ENCODE measurements at regions not wholly inside any gene's neighbourhood (a gene's known extent, or its start where the extent isn't known, plus 50 kb on each side); places are given as distances from the start of the nearest gene placed in this dataset.

DNA sequence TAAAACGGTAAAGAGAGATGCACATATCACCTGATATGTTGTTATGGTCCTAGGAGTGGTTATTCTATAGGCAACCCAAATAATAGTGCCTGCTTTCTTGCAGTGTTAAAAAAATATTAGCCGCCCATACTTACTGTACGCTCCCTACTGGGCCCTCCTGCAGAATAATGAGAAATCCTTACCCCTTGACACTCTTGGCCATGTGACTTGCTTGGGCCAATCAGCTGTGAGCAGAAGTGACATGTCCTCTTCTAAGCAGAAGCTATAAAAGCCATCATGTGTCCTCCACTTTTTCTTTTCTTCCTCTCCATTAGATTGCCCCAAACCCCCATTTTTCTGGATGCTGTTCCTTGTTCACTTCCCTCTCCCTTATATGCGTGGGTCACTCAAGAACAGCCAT lies 90.5 kb upstream of the SPRED2 start:
- Mint-ChIP-seq H3K9me3 (peaks cover 4% of the 10 kb centered on the region), H3K4me1 (no peaks in the 10 kb centered on the region), H3K4me3 (no peak overlapping the region), H3K27me3 (peaks cover 17% of the 10 kb centered on the region), H3K27ac (no peak overlapping the region), H3K36me3 (no peaks in the 10 kb centered on the region)
- CTCF ChIA-PET: no interaction called here
- DNase-seq: no peak

DNA sequence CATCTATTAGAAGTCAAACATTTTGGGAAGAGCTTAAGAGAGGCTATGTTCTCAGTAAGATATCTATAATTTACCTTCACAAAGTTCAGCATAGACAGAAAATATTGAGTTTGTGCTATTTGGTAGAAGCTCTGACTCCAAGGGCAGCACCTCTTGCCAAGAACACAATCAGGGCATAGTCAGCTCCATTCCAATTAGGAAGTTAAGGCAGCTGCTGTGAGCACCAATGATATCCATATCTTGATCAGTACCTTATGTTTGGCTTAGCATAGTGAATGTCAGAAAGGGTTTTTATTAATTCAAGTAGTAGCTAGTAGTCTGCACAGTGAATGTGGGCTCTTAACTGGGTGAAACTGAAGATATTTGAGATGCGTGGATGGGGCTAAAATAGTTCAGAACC lies 86.4 kb upstream of the SPRED2 start:
- Mint-ChIP-seq H3K9me3 (no peaks in the 10 kb centered on the region), H3K4me3 (no peak overlapping the region), H3K4me1 (no peaks in the 10 kb centered on the region), H3K27ac (no peak overlapping the region), H3K27me3 (peaks cover 3% of the 10 kb centered on the region), H3K36me3 (no peaks in the 10 kb centered on the region)
- CTCF ChIA-PET: interaction anchor here (0.9 kb wide), 1 partner anchor 9 kb away, joined by 3 read pairs; no protein-coding TSS in a partner anchor
- DNase-seq: no peak

DNA sequence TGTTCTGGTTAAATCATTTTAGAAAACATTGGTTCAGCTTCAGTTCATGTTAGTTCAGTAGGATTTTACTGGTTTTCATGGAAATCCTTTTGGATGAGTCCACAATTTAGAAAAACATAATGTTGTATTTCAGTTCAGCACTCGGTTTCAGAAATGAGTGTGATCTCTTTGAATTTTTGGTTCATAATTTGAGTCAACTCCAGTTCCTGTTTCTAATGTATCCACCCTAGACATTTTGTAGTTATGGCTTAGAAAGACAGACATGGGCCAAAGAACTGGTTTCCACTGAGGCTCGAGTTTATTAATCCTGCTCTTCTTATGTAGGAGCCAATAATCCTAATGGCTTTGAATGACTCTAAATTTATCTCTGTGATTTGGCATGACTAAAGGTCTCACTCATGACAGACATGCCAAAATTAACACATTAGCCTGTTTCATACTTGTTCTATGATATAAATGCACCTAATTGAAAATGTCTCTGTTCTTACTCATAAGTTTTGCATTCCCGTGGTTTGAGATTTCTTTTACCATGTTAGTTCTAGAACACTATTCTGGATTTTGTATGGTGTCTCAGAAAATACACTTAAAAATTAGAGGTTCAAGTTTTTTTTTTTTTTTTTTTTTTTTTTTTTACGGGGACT lies 82.3 kb upstream of the SPRED2 start:
- peaks cover 8% of the 10 kb centered on the region for H3K4me1 Mint-ChIP-seq
- CTCF ChIA-PET: no interaction called here

DNA sequence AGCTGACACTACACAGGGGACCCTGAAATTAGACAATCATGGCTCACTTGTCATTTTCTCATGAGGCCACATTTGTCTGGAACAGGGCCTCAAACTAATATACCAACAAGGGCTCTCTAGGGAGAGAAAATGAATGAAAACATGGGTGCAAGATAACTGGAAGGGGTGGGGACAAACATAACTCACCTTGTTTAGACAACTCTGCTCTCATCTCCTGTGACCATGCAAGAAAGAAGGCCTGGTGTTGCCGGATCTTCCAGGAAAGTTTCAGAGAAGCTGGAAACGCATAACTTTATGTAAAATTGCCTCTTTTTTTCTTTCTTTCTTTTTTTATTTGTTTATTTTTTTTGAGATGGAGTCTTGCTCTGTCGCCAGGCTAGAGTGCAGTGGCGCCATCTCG lies 80.4 kb upstream of the SPRED2 start:
- H3K36me3 Mint-ChIP-seq: no peaks in the 10 kb centered on the region
- no peak overlapping the region for H3K4me3 Mint-ChIP-seq
- CTCF ChIA-PET: no interaction called here
- H3K4me1 Mint-ChIP-seq: peaks cover 8% of the 10 kb centered on the region
- no peak for DNase-seq
- no peak overlapping the region for H3K27ac Mint-ChIP-seq
- H3K27me3 Mint-ChIP-seq: no peaks in the 10 kb centered on the region
- peaks cover 5% of the 10 kb centered on the region for H3K9me3 Mint-ChIP-seq

More for the DNA sequence above, 82.3 kb upstream of the SPRED2 start:
- Mint-ChIP-seq H3K27me3 (no peaks in the 10 kb centered on the region), H3K4me3 (no peak overlapping the region), H3K36me3 (no peaks in the 10 kb centered on the region), H3K27ac (no peak overlapping the region), H3K9me3 (peaks cover 2% of the 10 kb centered on the region)
- DNase-seq: no peak

DNA sequence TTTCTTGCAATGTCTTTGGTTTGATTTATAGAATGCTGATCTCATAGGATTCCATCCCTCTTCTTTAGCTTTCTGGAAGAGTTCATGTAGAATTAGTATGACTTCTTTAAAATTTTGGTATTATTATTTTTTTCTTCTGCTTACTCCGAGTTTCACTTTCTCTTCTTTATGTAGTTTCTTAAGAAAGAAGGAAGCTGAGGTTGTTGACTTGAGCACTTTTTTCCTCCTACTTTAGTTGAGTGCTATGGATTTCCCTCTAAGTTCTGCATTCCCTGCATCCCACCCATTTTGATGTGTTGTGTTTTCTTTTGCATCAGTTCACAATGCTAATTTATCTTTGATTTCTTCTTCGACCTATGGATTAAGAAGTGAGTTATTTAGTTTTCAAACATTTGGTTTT lies 78.9 kb upstream of the SPRED2 start:
- H3K36me3 Mint-ChIP-seq: no peaks in the 10 kb centered on the region
- no peak overlapping the region for H3K27ac Mint-ChIP-seq
- peaks cover 5% of the 10 kb centered on the region for H3K9me3 Mint-ChIP-seq
- H3K4me1 Mint-ChIP-seq: peaks cover 8% of the 10 kb centered on the region
- CTCF ChIA-PET: no interaction called here
- no peak overlapping the region for H3K4me3 Mint-ChIP-seq
- no peak for DNase-seq
- peaks cover 4% of the 10 kb centered on the region for H3K27me3 Mint-ChIP-seq

DNA sequence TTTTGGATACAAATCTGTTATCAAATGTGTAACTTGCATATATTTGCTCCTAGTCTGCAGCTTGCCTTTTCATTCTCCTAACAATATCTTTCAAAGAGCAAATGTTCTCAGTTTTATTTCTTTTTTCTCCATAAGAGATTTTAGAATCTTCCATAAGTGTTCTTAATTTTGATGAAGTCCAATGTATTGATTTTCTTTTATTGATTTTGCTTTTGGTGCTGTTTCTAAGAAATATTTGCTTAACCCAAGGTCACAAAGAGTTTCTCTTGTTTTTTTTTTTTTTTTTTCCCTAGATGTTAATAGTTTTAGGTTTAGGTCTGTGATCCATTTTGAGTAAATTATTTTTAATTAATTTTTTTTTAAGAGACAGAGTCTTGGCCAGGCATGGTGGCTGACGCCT lies 75.8 kb upstream of the SPRED2 start:
- Mint-ChIP-seq H3K27me3 (peaks cover 15% of the 10 kb centered on the region), H3K4me3 (no peak overlapping the region), H3K27ac (no peak overlapping the region), H3K36me3 (no peaks in the 10 kb centered on the region), H3K9me3 (peaks cover 5% of the 10 kb centered on the region), H3K4me1 (peaks cover 8% of the 10 kb centered on the region)
- CTCF ChIA-PET: no interaction called here
- no peak for DNase-seq

DNA sequence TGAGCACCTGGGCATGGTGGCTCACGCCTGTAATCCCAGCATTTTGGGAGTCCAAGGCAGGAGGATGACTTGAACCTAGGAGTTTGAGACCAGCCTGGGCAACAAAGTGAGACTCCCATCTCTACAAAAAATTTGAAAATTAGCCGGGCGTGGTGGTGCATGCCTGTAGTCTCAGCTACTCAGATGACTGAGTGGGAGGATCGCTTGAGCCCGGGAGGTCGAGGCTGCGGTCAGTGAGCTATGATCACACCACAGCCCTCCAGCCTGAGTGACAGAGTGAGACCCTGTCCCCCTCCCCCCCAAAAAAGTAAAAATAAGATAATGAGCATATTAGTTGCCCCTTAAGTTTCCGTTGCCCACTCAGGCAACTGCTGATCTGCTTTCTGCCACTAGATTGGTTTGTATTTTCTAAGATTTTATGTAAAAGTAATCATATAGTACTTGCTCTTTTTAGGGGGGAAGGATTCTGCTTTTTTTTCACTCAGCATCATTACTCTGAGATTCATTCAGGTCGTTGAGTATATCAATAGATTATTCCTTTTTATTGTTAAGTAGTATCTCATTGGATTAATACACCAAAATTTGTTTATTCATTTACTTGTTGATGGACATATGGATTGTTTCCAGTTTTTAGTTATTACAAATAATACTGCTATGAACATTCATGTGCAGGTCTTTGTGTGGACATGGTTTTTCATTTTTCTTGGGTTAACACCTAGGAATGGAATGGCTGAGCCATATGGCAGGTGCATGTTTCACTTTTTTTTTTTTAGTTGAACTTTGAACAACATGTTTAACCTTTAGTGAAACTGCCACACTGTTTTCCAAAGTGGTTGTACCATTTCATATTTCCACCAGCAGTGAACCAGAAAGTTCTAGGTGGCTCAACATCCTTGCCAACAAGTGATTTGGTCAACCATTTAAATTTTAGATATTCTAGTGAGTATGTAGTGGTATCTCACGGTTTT lies 75.0 kb upstream of the SPRED2 start:
- H3K4me3 Mint-ChIP-seq: no peak overlapping the region
- peaks cover 5% of the 10 kb centered on the region for H3K9me3 Mint-ChIP-seq
- CTCF ChIA-PET: no interaction called here
- H3K36me3 Mint-ChIP-seq: no peaks in the 10 kb centered on the region
- H3K27me3 Mint-ChIP-seq: peaks cover 18% of the 10 kb centered on the region
- DNase-seq: no peak
- H3K27ac Mint-ChIP-seq: no peak overlapping the region
- peaks cover 8% of the 10 kb centered on the region for H3K4me1 Mint-ChIP-seq

DNA sequence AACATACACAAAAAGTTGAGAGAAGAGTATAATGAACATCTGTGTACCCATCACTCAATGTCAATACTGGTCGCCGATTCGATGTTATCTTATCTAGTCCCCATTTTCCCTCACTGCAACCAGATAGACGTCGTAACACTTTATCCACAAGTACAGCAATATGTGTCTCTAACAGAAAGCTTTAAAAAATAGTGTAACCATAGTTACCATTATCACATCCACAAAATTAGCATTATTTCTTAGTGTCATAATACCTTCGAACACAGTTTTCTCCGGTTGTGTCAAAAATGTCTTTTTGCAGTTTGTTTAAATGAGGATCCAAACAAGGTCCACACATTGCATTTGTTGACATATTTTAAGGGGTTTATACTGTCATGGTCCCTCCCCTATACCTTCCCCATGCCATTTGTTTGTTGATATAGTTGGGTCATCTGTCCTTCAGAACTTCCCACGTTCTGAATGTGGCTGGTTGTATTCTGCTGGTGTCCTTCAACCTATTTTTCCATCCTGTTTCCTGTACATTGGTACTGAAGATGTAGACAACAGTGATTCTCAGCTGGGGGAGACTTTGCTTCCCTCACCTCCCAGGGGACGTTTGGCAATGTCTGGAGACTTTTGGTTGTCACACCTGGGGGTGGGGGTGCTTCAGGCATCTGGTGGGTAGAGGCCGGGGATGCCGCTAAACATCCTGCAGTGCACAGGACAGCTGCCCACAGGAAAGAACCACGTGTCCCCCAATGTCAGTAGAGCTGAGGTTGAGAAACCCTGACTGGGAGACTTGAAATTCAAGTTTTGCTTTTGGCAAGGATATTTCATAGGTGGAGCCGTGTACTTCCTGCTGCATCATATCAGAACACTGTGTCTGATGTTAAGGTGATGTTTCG lies 72.7 kb upstream of the SPRED2 start:
- Mint-ChIP-seq H3K27ac (no peak overlapping the region), H3K4me1 (no peaks in the 10 kb centered on the region), H3K36me3 (no peaks in the 10 kb centered on the region), H3K27me3 (peaks cover 25% of the 10 kb centered on the region), H3K9me3 (peaks cover 2% of the 10 kb centered on the region), H3K4me3 (no peak overlapping the region)
- no peak for DNase-seq
- CTCF ChIA-PET: no interaction called here

DNA sequence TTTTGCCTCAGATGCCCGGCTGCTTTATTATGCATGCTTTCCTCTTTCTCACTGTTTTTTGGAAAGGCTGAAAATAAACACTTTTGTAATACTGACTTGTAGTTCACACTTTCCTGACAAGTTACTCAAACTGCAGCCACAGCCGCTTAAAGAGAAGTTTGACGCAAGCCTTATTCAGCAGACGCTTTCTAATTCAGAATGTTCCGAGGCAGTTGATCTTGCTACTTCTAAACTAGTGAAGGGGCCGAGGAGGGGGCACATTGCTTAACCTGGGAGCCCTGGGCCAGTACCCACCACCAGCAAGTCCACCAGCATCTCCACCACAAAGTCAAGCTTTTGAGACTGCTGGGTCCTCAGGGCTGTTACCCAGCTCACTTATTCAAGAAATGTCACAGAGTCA lies 71.8 kb upstream of the SPRED2 start:
- DNase-seq: no peak
- H3K27me3 Mint-ChIP-seq: peaks cover 29% of the 10 kb centered on the region
- CTCF ChIA-PET: no interaction called here
- peaks cover 2% of the 10 kb centered on the region for H3K9me3 Mint-ChIP-seq
- no peak overlapping the region for H3K27ac Mint-ChIP-seq
- H3K36me3 Mint-ChIP-seq: no peaks in the 10 kb centered on the region
- no peaks in the 10 kb centered on the region for H3K4me1 Mint-ChIP-seq
- H3K4me3 Mint-ChIP-seq: no peak overlapping the region

DNA sequence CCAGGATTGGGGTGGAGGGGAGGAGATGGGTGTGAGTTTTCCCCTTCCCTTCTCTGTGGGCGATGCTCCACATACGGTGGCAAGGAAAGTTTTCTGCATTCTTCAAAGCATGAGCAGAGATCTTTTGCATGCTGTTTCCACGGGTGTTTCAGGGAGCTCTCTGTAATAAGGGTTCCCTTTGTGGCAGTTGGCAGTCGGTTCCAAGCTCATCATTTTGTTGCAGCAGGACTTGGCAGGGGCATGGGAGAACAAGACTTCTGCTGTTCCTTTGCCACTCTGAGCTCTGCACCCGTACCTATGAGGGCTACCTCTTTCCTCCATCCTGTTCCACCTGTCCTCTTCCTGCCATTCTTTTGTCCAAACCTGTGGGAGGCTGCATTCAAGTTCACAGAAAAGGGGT lies 71.3 kb upstream of the SPRED2 start:
- CTCF ChIA-PET: no interaction called here
- H3K4me3 Mint-ChIP-seq: no peak overlapping the region

DNA sequence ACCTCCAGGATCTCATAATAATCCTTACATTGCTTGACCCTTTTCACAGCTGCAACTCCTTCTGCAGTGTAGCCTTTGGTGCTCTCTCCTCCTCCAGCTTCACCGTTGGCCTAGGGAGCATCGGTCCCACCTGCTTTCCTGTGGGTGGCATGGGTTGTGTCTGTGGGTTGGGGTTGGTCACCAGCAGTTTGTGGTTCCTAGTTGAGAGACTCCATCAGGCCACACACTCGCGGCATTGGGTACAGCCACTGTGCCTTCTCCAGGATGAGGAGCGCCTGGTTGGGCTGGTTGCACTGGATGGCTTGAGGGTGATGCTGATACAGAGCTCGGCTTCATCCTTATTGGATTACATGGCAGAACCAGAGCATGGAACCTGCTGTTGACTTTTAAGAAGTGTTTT lies 69.4 kb upstream of the SPRED2 start:
- Mint-ChIP-seq H3K4me3 (no peak overlapping the region), H3K9me3 (no peaks in the 10 kb centered on the region), H3K4me1 (no peaks in the 10 kb centered on the region), H3K27me3 (peaks cover 36% of the 10 kb centered on the region), H3K36me3 (no peaks in the 10 kb centered on the region), H3K27ac (no peak overlapping the region)
- CTCF ChIA-PET: no interaction called here
- DNase-seq: no peak

More for the DNA sequence above, 71.3 kb upstream of the SPRED2 start:
- Mint-ChIP-seq H3K4me1 (no peaks in the 10 kb centered on the region), H3K27me3 (peaks cover 33% of the 10 kb centered on the region), H3K9me3 (peaks cover 2% of the 10 kb centered on the region), H3K27ac (no peak overlapping the region), H3K36me3 (no peaks in the 10 kb centered on the region)
- DNase-seq: no peak

DNA sequence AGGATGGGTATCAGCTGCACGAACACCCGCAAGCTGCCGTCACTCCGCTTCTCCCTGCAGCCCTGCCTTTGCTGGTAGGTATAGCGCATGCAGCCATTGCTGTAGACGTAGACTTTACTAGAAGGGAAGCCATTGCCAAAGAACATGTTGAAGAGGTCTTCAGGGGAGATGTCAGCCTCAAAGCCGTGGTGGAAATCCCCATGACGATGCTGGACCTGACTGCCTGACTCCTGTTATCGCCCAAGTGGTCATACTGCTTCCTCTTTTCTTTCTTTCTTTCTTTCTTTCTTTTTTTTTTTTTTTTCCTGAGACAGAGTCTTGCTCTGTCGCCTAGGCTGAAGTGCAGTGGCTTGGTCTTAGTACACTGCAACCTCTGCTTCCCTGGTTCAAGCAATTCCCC lies 68.7 kb upstream of the SPRED2 start:
- Mint-ChIP-seq H3K4me3 (no peak overlapping the region), H3K4me1 (no peaks in the 10 kb centered on the region), H3K36me3 (no peaks in the 10 kb centered on the region), H3K9me3 (no peaks in the 10 kb centered on the region), H3K27ac (no peak overlapping the region), H3K27me3 (peaks cover 33% of the 10 kb centered on the region)
- no peak for DNase-seq
- CTCF ChIA-PET: no interaction called here

DNA sequence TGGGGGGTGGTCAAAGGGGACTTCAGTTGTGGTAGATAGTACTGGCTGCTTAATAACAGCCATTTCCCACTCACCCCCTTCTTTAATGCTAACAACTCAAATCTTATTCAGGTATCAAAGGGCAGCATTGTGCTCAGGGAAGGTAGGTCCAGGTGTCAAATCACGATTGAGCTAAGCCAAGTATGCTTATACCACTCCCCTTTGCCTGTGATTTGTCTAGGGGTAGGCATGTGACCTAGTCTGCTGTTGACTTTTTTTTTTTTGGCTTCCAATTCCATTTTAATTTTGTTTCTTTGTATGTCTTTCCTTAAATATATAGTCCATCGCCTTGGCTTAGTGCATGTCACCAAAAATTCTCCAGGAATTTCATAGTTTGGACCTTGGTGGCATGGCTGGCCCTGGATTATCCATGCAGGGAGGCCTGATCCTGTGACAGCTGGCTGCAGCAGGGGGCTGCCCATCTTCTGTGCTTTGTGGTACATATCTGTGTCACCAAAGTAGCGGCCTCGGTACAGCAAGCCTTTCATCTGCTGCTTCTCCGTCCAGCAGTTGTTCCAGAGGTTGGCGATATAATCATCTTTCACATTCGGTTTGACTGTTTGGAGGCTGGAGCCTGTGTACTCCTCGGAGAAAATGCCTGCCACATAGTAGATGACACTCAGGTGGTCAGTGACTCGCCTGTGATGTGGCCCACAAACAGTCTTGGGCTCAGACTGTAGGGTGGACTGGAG lies 68.1 kb upstream of the SPRED2 start:
- Mint-ChIP-seq H3K9me3 (no peaks in the 10 kb centered on the region), H3K36me3 (no peaks in the 10 kb centered on the region), H3K27me3 (peaks cover 33% of the 10 kb centered on the region), H3K27ac (no peak overlapping the region), H3K4me1 (no peaks in the 10 kb centered on the region), H3K4me3 (no peak overlapping the region)
- CTCF ChIA-PET: no interaction called here
- no peak for DNase-seq

DNA sequence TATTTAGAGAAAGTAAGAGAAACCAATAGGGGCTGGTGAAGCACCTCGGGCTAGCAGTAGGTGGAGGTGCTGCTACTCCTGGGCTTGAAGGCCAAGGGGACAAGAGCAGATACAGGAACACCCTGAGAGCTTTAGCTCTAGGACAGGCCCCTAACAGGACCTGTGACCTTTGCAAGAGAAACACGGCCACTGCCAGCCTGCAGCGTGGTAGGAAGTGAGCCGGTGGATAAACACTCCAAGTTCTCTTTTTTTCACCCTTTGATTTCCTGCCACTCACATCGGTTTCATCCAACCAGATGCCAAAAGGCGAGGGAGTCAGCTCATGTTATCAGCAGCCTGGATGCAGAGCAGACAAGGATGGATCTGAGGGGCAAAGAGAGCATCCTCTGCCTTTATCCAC lies 66.8 kb upstream of the SPRED2 start:
- H3K27ac Mint-ChIP-seq: no peak overlapping the region
- H3K9me3 Mint-ChIP-seq: no peaks in the 10 kb centered on the region
- H3K27me3 Mint-ChIP-seq: peaks cover 31% of the 10 kb centered on the region
- CTCF ChIA-PET: no interaction called here
- DNase-seq: no peak
- no peak overlapping the region for H3K4me3 Mint-ChIP-seq
- no peaks in the 10 kb centered on the region for H3K4me1 Mint-ChIP-seq
- H3K36me3 Mint-ChIP-seq: no peaks in the 10 kb centered on the region

All from activated naive CD4-positive, alpha-beta T cell treated with anti-CD3 and anti-CD28 coated beads, Interleukin-2, amount 10 ng/mL, durations not matched to agents 7 days and 5 days (primary cell).